ENCODE measurements at regions not wholly inside any gene's neighbourhood (a gene's known extent, or its start where the extent isn't known, plus 50 kb on each side); places are given as distances from the start of the nearest gene placed in this dataset.

- TF ChIP-seq EZH2 (IDR thresholded peaks at IDR 0.05; ENCODE audit: low read length, unreplicated experiment) = no peak
- TF ChIP-seq CTCF (conservative IDR thresholded peaks at IDR 0.05; ENCODE audit: low read depth, low read length) = no peak
- no peak for TF ChIP-seq EZH2phosphoT487 (IDR thresholded peaks at IDR 0.05; ENCODE audit: borderline replicate concordance, low read length)
Measured at GRCh38 chr14:96730386-96730785, 66.8 kb upstream of the VRK1 start.

Measured in PC-3 (cell line).